ENCODE measurements at regions not wholly inside any gene's neighbourhood (a gene's known extent, or its start where the extent isn't known, plus 50 kb on each side); places are given as distances from the start of the nearest gene placed in this dataset.
"Not testable (repeated sequence)": the region's sequence is repeated elsewhere in the genome, so short reads cannot be mapped to it uniquely, and the experiment has no call there.

- not testable (repeated sequence) for H3K27ac ChIP-seq (ENCODE audit: low read depth, low read length); H3K4me3 ChIP-seq (ENCODE audit: low read depth, low read length); H3K27me3 ChIP-seq (ENCODE audit: insufficient read depth, low read length); H3K36me3 ChIP-seq (ENCODE audit: insufficient read depth, low read length); H2AFZ ChIP-seq (ENCODE audit: low read length, unreplicated experiment); H3K4me1 ChIP-seq (ENCODE audit: control insufficient read depth, insufficient read depth, low read length, unreplicated experiment); H3K79me2 ChIP-seq (ENCODE audit: control insufficient read depth, insufficient read depth, low read length, unreplicated experiment)
Measured at GRCh38 chr4:134079085-134079484, 122.5 kb downstream of the PABPC4L start.

- Histone ChIP-seq H3K27me3 (ENCODE audit: insufficient read depth, low read length) (no peaks in the 10 kb centered on the region), H3K4me1 (ENCODE audit: control insufficient read depth, insufficient read depth, low read length, unreplicated experiment) (no peaks in the 10 kb centered on the region), H2AFZ (ENCODE audit: low read length, unreplicated experiment) (no peak overlapping the region), H3K79me2 (ENCODE audit: control insufficient read depth, insufficient read depth, low read length, unreplicated experiment) (no peaks in the 10 kb centered on the region), H3K4me3 (ENCODE audit: low read depth, low read length) (peak overlapping the region; percentile 57), H3K36me3 (ENCODE audit: insufficient read depth, low read length) (no peaks in the 10 kb centered on the region), H3K27ac (ENCODE audit: low read depth, low read length) (no peak overlapping the region)
Measured at GRCh38 chr4:134078230-134078914, 123.2 kb downstream of the PABPC4L start.

GRCh38 chr4:134073711-134074110 lies 127.9 kb downstream of the PABPC4L start:
- no peaks in the 10 kb centered on the region for H3K27me3 ChIP-seq (ENCODE audit: insufficient read depth, low read length)
- H3K27ac ChIP-seq (ENCODE audit: low read depth, low read length): no peak overlapping the region
- no peak overlapping the region for H3K4me3 ChIP-seq (ENCODE audit: low read depth, low read length)
- H3K36me3 ChIP-seq (ENCODE audit: insufficient read depth, low read length): no peaks in the 10 kb centered on the region
- no peak overlapping the region for H2AFZ ChIP-seq (ENCODE audit: low read length, unreplicated experiment)
- H3K79me2 ChIP-seq (ENCODE audit: control insufficient read depth, insufficient read depth, low read length, unreplicated experiment): no peaks in the 10 kb centered on the region
- no peaks in the 10 kb centered on the region for H3K4me1 ChIP-seq (ENCODE audit: control insufficient read depth, insufficient read depth, low read length, unreplicated experiment)

GRCh38 chr4:134072137-134072536 lies 129.5 kb downstream of the PABPC4L start:
- Histone ChIP-seq H2AFZ (ENCODE audit: low read length, unreplicated experiment) (no peak overlapping the region), H3K4me3 (ENCODE audit: low read depth, low read length) (no peak overlapping the region), H3K27ac (ENCODE audit: low read depth, low read length) (no peak overlapping the region), H3K4me1 (ENCODE audit: control insufficient read depth, insufficient read depth, low read length, unreplicated experiment) (no peaks in the 10 kb centered on the region), H3K36me3 (ENCODE audit: insufficient read depth, low read length) (no peaks in the 10 kb centered on the region), H3K79me2 (ENCODE audit: control insufficient read depth, insufficient read depth, low read length, unreplicated experiment) (no peaks in the 10 kb centered on the region), H3K27me3 (ENCODE audit: insufficient read depth, low read length) (no peaks in the 10 kb centered on the region)

DNA sequence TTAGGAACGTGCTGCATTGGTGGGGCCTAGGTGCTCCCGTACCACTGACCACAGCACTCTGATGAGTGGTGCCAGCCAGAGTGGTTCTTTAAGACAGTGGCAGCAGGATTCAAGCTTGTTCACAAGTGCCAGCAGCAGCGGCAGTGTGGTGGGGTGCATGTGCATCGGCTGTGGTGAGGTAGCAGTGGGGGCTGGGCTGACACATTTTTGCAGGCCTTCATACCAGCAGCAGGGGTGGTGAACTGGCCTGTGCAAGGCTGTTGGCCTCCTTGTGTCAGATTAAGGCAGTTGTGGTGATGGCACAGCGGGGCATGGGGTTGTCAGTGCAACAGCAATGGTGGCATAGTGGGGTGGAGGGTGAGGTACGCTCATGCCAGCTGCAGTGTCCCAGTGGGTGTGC lies 131.4 kb downstream of the PABPC4L start:
- Histone ChIP-seq H3K36me3 (ENCODE audit: insufficient read depth, low read length) (no peaks in the 10 kb centered on the region), H3K27me3 (ENCODE audit: insufficient read depth, low read length) (no peaks in the 10 kb centered on the region), H2AFZ (ENCODE audit: low read length, unreplicated experiment) (no peak overlapping the region), H3K4me1 (ENCODE audit: control insufficient read depth, insufficient read depth, low read length, unreplicated experiment) (no peaks in the 10 kb centered on the region), H3K79me2 (ENCODE audit: control insufficient read depth, insufficient read depth, low read length, unreplicated experiment) (no peaks in the 10 kb centered on the region), H3K27ac (ENCODE audit: low read depth, low read length) (no peak overlapping the region), H3K4me3 (ENCODE audit: low read depth, low read length) (no peak overlapping the region)

DNA sequence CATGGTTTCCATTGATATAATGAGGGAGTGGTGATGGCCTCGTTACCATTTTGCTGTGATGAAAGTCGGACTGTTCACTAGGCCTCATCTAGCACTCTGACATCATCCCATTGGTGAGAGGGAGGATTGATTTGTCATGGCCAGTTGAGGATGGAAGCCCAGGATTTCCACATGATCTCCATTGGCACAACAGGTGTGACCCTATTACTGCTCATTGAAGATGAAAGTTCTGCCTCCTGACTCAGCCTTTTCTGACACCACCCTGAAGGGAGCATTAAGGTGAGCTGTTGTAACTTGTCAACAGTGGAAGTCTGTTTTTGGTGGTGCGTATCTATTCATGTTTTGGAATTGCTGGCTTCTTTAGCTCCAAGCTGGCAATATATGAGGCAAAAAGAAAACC lies 144.2 kb downstream of the PABPC4L start:
- Histone ChIP-seq H3K4me3 (ENCODE audit: low read depth, low read length) (no peak overlapping the region), H2AFZ (ENCODE audit: low read length, unreplicated experiment) (no peak overlapping the region), H3K27me3 (ENCODE audit: insufficient read depth, low read length) (no peaks in the 10 kb centered on the region), H3K4me1 (ENCODE audit: control insufficient read depth, insufficient read depth, low read length, unreplicated experiment) (no peaks in the 10 kb centered on the region), H3K27ac (ENCODE audit: low read depth, low read length) (no peak overlapping the region), H3K79me2 (ENCODE audit: control insufficient read depth, insufficient read depth, low read length, unreplicated experiment) (no peaks in the 10 kb centered on the region), H3K36me3 (ENCODE audit: insufficient read depth, low read length) (no peaks in the 10 kb centered on the region)

GRCh38 chr4:134046221-134046620 lies 155.4 kb downstream of the PABPC4L start:
- H3K27ac ChIP-seq (ENCODE audit: low read depth, low read length); H2AFZ ChIP-seq (ENCODE audit: low read length, unreplicated experiment); H3K27me3 ChIP-seq (ENCODE audit: insufficient read depth, low read length); H3K4me3 ChIP-seq (ENCODE audit: low read depth, low read length); H3K36me3 ChIP-seq (ENCODE audit: insufficient read depth, low read length); H3K79me2 ChIP-seq (ENCODE audit: control insufficient read depth, insufficient read depth, low read length, unreplicated experiment); H3K4me1 ChIP-seq (ENCODE audit: control insufficient read depth, insufficient read depth, low read length, unreplicated experiment): not testable (repeated sequence)

- H3K27ac ChIP-seq (ENCODE audit: low read depth, low read length): no peak overlapping the region
- H2AFZ ChIP-seq (ENCODE audit: low read length, unreplicated experiment): no peak overlapping the region
- no peaks in the 10 kb centered on the region for H3K27me3 ChIP-seq (ENCODE audit: insufficient read depth, low read length)
- no peaks in the 10 kb centered on the region for H3K79me2 ChIP-seq (ENCODE audit: control insufficient read depth, insufficient read depth, low read length, unreplicated experiment)
- no peaks in the 10 kb centered on the region for H3K36me3 ChIP-seq (ENCODE audit: insufficient read depth, low read length)
- H3K4me1 ChIP-seq (ENCODE audit: control insufficient read depth, insufficient read depth, low read length, unreplicated experiment): no peaks in the 10 kb centered on the region
- no peak overlapping the region for H3K4me3 ChIP-seq (ENCODE audit: low read depth, low read length)
Measured at GRCh38 chr4:134045411-134045810, 156.2 kb downstream of the PABPC4L start.

DNA sequence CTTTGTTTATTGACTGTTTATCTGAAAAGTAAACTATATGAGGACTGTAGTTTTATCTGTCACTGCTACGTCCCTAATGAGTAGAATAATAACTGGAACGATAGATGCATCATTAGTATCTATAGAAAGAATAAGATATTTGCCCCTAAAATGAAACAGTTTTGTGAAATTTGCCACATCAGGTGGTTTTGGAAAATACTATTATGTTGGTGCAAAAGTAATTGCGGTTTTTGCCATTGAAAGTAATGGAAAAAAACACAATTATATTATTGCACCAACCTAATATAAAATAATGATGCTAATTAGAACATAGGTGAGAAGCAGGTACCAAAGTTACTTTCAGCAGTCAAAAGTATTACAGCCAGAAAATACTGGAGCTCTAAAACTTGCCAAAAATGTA lies 158.3 kb downstream of the PABPC4L start:
- H3K4me3 ChIP-seq (ENCODE audit: low read depth, low read length): no peak overlapping the region
- H3K27ac ChIP-seq (ENCODE audit: low read depth, low read length): no peak overlapping the region
- no peaks in the 10 kb centered on the region for H3K36me3 ChIP-seq (ENCODE audit: insufficient read depth, low read length)
- no peaks in the 10 kb centered on the region for H3K27me3 ChIP-seq (ENCODE audit: insufficient read depth, low read length)
- no peaks in the 10 kb centered on the region for H3K4me1 ChIP-seq (ENCODE audit: control insufficient read depth, insufficient read depth, low read length, unreplicated experiment)
- H3K79me2 ChIP-seq (ENCODE audit: control insufficient read depth, insufficient read depth, low read length, unreplicated experiment): no peaks in the 10 kb centered on the region
- no peak overlapping the region for H2AFZ ChIP-seq (ENCODE audit: low read length, unreplicated experiment)

DNA sequence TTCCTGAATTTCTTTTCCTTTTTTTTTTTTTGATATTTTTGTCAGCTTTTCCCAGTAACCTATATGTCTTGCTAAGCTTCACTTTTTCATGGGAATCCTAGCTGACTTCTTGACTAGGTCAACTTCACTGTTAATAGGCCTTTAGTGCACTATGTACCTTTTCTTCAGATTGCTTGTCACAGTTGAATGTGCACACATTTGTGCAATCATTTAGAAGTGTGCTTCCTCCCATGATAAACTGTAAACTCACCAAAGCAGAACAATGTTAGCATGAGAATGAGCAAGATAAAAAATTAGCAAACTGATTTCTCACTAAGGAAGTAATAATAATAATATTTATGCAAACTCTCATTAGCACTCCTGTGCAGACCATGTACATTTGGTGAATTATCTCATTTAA lies 173.2 kb downstream of the PABPC4L start:
- Histone ChIP-seq H3K79me2 (ENCODE audit: control insufficient read depth, insufficient read depth, low read length, unreplicated experiment) (no peaks in the 10 kb centered on the region), H3K4me3 (ENCODE audit: low read depth, low read length) (no peak overlapping the region), H3K36me3 (ENCODE audit: insufficient read depth, low read length) (no peaks in the 10 kb centered on the region), H2AFZ (ENCODE audit: low read length, unreplicated experiment) (no peak overlapping the region), H3K27me3 (ENCODE audit: insufficient read depth, low read length) (no peaks in the 10 kb centered on the region), H3K27ac (ENCODE audit: low read depth, low read length) (no peak overlapping the region), H3K4me1 (ENCODE audit: control insufficient read depth, insufficient read depth, low read length, unreplicated experiment) (no peaks in the 10 kb centered on the region)

- Histone ChIP-seq H3K36me3 (ENCODE audit: insufficient read depth, low read length) (no peaks in the 10 kb centered on the region), H3K79me2 (ENCODE audit: control insufficient read depth, insufficient read depth, low read length, unreplicated experiment) (no peaks in the 10 kb centered on the region), H3K4me1 (ENCODE audit: control insufficient read depth, insufficient read depth, low read length, unreplicated experiment) (no peaks in the 10 kb centered on the region), H3K27ac (ENCODE audit: low read depth, low read length) (no peak overlapping the region), H3K4me3 (ENCODE audit: low read depth, low read length) (no peak overlapping the region), H3K27me3 (ENCODE audit: insufficient read depth, low read length) (no peaks in the 10 kb centered on the region), H2AFZ (ENCODE audit: low read length, unreplicated experiment) (no peak overlapping the region)
Measured at GRCh38 chr4:134027931-134028330, 173.7 kb downstream of the PABPC4L start.

Measured in ACC112 (cell line).